Activated gamma-delta T cell treated with Interleukin-2 at 50 U/mL for 16 hours (primary cell): ENCODE measurements at regions not wholly inside any gene's neighbourhood (a gene's known extent, or its start where the extent isn't known, plus 50 kb on each side); places are given as distances from the start of the nearest gene placed in this dataset.

ENCODE experiments used
- DNase-seq: peaks from one replicate; pipeline ENCODE4 v3.0.0-alpha.2; 2020

GRCh38 chr17:77899498-77899897 is 59.0 kb upstream of the TNRC6C start:
- DNase-seq: no peak

GRCh38 chr17:77901481-77901880 is 57.0 kb upstream of the TNRC6C start:
- DNase-seq: no peak

- DNase-seq: no peak
Observed at GRCh38 chr17:77905266-77905665, 53.2 kb upstream of the TNRC6C start.

DNA sequence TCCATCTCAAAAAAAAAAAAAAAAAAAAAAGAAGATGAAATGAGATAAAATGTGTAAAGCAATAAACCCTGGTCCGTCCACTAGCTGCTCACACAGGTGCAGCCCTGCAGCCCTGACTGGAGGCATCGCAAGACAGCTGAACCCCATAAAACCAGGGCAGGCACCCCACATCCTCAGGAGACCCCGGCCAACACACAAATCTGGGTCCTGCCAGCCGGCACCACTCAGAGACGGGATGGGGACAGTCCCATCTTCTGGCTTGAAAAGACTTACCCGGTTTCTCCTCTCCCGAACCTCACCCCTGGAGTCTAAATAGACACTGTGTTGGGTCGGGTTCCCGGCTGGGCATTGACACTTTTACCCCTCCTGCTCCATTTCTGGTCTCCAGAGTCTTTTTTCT is 52.7 kb upstream of the TNRC6C start:
- DNase-seq: no peak

- no peak for DNase-seq
Observed at GRCh38 chr17:77906377-77906871, 52.1 kb upstream of the TNRC6C start.

GRCh38 chr17:77907497-77908461 is 50.7 kb upstream of the TNRC6C start:
- no peak for DNase-seq

- DNase-seq: no peak
Observed at GRCh38 chr17:77908501-77908900, 50.0 kb upstream of the TNRC6C start.
